GM12891 (cell line): ENCODE measurements at regions not wholly inside any gene's neighbourhood (a gene's known extent, or its start where the extent isn't known, plus 50 kb on each side); places are given as distances from the start of the nearest gene placed in this dataset.

ENCODE experiments used
- POLR2A ChIP-seq: IDR thresholded peaks from 2 replicates; pipeline ENCODE4 v1.6.1; 2011; ENCODE audit warnings: low read depth, low read length, control low read depth
- POLR2AphosphoS5 ChIP-seq: IDR thresholded peaks from 2 replicates; pipeline ENCODE4 v1.6.1; 2011; ENCODE audit warnings: low read depth, low read length, control low read depth
- TAF1 ChIP-seq: IDR thresholded peaks from 2 replicates; pipeline ENCODE4 v1.6.1; 2011; ENCODE audit warnings: low read depth, low read length, control low read depth

DNA sequence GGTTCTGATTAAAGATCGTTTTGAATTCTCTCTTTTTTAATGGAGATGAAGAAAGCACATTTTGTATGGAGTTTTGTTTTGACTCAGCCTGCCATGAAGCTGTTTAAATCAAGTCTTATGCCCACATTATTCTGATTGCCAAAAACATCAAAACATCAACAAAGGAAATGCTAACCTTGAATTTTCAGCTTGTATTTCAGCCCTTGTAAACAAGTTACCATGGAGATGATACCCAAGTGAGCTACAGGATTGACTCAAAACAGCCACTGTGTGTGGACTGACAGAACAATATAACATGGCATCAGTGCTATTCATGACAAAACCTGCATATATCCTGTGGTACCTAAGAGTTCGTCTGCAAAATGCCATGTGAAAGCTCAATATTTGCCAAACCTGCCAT lies 1581.0 kb downstream of the MAT2B start:
- TF ChIP-seq POLR2A (no peak), TAF1 (no peak), POLR2AphosphoS5 (no peak)
